ENCODE measurements at regions not wholly inside any gene's neighbourhood (a gene's known extent, or its start where the extent isn't known, plus 50 kb on each side); places are given as distances from the start of the nearest gene placed in this dataset.

DNA sequence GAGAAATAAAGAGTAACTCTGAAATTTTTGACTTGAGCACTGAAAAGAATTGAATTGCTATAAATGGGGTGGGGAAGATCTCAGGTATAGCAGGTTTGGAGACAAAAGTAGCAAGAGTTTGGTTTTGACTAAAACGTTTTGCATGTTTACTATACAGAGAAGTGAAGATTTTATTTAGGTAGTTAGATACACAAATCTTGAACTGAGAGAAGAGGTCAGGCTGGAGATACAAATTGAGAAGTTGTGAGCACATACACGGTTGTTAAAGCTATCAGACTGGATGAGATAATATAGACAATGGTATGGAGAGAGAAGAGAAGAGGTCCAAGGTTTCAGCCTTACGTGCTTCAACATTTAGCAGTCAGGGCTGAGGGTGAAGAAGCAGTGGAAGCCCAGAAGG, 420.9 kb downstream of the FOXO1 start:
- TF ChIP-seq ZNF331 (CRISPR knock-in tag; IDR thresholded peaks at IDR 0.05; ENCODE audit: low read depth) (no peak), CREB1 (CRISPR knock-in tag; IDR thresholded peaks at IDR 0.05; ENCODE audit: low read depth) (no peak), ZNF114 (CRISPR knock-in tag; IDR thresholded peaks at IDR 0.05) (no peak), STAT1 (IDR thresholded peaks at IDR 0.05; ENCODE audit: unreplicated experiment) (no peak), EZH2 (IDR thresholded peaks at IDR 0.05; ENCODE audit: low read depth, unreplicated experiment) (no peak), JUNB (IDR thresholded peaks at IDR 0.05; ENCODE audit: unreplicated experiment) (no peak), POLR2AphosphoS5 (IDR thresholded peaks at IDR 0.05; ENCODE audit: low read depth) (no peak), EZH2phosphoT487 (IDR thresholded peaks at IDR 0.05; ENCODE audit: unreplicated experiment) (no peak), NANOG (IDR thresholded peaks at IDR 0.05; ENCODE audit: borderline replicate concordance) (no peak)
- TF ChIP-seq, protein P1, sequence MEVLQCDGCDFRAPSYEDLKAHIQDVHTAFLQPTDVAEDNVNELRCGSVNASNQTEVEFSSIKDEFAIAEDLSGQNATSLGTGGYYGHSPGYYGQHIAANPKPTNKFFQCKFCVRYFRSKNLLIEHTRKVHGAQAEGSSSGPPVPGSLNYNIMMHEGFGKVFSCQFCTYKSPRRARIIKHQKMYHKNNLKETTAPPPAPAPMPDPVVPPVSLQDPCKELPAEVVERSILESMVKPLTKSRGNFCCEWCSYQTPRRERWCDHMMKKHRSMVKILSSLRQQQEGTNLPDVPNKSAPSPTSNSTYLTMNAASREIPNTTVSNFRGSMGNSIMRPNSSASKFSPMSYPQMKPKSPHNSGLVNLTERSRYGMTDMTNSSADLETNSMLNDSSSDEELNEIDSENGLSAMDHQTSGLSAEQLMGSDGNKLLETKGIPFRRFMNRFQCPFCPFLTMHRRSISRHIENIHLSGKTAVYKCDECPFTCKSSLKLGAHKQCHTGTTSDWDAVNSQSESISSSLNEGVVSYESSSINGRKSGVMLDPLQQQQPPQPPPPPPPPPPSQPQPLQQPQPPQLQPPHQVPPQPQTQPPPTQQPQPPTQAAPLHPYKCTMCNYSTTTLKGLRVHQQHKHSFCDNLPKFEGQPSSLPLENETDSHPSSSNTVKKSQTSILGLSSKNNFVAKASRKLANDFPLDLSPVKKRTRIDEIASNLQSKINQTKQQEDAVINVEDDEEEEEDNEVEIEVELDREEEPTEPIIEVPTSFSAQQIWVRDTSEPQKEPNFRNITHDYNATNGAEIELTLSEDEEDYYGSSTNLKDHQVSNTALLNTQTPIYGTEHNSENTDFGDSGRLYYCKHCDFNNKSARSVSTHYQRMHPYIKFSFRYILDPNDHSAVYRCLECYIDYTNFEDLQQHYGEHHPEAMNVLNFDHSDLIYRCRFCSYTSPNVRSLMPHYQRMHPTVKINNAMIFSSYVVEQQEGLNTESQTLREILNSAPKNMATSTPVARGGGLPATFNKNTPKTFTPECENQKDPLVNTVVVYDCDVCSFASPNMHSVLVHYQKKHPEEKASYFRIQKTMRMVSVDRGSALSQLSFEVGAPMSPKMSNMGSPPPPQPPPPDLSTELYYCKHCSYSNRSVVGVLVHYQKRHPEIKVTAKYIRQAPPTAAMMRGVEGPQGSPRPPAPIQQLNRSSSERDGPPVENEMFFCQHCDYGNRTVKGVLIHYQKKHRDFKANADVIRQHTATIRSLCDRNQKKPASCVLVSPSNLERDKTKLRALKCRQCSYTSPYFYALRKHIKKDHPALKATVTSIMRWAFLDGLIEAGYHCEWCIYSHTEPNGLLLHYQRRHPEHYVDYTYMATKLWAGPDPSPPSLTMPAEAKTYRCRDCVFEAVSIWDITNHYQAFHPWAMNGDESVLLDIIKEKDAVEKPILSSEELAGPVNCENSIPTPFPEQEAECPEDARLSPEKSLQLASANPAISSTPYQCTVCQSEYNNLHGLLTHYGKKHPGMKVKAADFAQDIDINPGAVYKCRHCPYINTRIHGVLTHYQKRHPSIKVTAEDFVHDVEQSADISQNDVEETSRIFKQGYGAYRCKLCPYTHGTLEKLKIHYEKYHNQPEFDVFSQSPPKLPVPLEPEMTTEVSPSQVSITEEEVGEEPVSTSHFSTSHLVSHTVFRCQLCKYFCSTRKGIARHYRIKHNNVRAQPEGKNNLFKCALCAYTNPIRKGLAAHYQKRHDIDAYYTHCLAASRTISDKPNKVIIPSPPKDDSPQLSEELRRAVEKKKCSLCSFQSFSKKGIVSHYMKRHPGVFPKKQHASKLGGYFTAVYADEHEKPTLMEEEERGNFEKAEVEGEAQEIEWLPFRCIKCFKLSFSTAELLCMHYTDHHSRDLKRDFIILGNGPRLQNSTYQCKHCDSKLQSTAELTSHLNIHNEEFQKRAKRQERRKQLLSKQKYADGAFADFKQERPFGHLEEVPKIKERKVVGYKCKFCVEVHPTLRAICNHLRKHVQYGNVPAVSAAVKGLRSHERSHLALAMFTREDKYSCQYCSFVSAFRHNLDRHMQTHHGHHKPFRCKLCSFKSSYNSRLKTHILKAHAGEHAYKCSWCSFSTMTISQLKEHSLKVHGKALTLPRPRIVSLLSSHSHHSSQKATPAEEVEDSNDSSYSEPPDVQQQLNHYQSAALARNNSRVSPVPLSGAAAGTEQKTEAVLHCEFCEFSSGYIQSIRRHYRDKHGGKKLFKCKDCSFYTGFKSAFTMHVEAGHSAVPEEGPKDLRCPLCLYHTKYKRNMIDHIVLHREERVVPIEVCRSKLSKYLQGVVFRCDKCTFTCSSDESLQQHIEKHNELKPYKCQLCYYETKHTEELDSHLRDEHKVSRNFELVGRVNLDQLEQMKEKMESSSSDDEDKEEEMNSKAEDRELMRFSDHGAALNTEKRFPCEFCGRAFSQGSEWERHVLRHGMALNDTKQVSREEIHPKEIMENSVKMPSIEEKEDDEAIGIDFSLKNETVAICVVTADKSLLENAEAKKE (CRISPR knock-in tag; IDR thresholded peaks at IDR 0.05) = no peak
- TF ChIP-seq, protein P2, sequence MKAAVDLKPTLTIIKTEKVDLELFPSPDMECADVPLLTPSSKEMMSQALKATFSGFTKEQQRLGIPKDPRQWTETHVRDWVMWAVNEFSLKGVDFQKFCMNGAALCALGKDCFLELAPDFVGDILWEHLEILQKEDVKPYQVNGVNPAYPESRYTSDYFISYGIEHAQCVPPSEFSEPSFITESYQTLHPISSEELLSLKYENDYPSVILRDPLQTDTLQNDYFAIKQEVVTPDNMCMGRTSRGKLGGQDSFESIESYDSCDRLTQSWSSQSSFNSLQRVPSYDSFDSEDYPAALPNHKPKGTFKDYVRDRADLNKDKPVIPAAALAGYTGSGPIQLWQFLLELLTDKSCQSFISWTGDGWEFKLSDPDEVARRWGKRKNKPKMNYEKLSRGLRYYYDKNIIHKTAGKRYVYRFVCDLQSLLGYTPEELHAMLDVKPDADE (IDR thresholded peaks at IDR 0.05) = no peak
- TF ChIP-seq, protein P3, sequence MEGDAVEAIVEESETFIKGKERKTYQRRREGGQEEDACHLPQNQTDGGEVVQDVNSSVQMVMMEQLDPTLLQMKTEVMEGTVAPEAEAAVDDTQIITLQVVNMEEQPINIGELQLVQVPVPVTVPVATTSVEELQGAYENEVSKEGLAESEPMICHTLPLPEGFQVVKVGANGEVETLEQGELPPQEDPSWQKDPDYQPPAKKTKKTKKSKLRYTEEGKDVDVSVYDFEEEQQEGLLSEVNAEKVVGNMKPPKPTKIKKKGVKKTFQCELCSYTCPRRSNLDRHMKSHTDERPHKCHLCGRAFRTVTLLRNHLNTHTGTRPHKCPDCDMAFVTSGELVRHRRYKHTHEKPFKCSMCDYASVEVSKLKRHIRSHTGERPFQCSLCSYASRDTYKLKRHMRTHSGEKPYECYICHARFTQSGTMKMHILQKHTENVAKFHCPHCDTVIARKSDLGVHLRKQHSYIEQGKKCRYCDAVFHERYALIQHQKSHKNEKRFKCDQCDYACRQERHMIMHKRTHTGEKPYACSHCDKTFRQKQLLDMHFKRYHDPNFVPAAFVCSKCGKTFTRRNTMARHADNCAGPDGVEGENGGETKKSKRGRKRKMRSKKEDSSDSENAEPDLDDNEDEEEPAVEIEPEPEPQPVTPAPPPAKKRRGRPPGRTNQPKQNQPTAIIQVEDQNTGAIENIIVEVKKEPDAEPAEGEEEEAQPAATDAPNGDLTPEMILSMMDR (conservative IDR thresholded peaks at IDR 0.05; ENCODE audit: low read depth in 2 of 2) = no peak
- TF ChIP-seq, protein P4, sequence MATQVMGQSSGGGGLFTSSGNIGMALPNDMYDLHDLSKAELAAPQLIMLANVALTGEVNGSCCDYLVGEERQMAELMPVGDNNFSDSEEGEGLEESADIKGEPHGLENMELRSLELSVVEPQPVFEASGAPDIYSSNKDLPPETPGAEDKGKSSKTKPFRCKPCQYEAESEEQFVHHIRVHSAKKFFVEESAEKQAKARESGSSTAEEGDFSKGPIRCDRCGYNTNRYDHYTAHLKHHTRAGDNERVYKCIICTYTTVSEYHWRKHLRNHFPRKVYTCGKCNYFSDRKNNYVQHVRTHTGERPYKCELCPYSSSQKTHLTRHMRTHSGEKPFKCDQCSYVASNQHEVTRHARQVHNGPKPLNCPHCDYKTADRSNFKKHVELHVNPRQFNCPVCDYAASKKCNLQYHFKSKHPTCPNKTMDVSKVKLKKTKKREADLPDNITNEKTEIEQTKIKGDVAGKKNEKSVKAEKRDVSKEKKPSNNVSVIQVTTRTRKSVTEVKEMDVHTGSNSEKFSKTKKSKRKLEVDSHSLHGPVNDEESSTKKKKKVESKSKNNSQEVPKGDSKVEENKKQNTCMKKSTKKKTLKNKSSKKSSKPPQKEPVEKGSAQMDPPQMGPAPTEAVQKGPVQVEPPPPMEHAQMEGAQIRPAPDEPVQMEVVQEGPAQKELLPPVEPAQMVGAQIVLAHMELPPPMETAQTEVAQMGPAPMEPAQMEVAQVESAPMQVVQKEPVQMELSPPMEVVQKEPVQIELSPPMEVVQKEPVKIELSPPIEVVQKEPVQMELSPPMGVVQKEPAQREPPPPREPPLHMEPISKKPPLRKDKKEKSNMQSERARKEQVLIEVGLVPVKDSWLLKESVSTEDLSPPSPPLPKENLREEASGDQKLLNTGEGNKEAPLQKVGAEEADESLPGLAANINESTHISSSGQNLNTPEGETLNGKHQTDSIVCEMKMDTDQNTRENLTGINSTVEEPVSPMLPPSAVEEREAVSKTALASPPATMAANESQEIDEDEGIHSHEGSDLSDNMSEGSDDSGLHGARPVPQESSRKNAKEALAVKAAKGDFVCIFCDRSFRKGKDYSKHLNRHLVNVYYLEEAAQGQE (IDR thresholded peaks at IDR 0.05; ENCODE audit: unreplicated experiment) = no peak
- H3K27ac Mint-ChIP-seq = no peak overlapping the region
- ATAC-seq (no peak), DNase-seq (ENCODE audit: low spot score) (no peak)
- Histone ChIP-seq H3K4me1 (ENCODE audit: insufficient read depth) (no peaks in the 10 kb centered on the region), H3F3A (replicated peaks; ENCODE audit: low read depth) (no peaks in the 10 kb centered on the region), H2AFZ (no peak overlapping the region), H3K4me2 (no peak overlapping the region), H3K27ac (ENCODE audit: low read depth) (no peak overlapping the region), H3K9me2 (ENCODE audit: insufficient read depth) (peaks cover 22% of the 10 kb centered on the region; the same call in 1 of the 2 replicates), H4K20me1 (replicated peaks; ENCODE audit: insufficient read depth) (no peaks in the 10 kb centered on the region), H3K36me3 (ENCODE audit: insufficient read depth) (no peaks in the 10 kb centered on the region), H3K79me2 (replicated peaks; ENCODE audit: insufficient read depth) (no peaks in the 10 kb centered on the region), H3K4me3 (no peak overlapping the region), H3K27me3 (ENCODE audit: insufficient read depth) (no peaks in the 10 kb centered on the region)
- no peaks in the 10 kb centered on the region; the same call in 2 of the 3 replicates for H3K36me3 Mint-ChIP-seq (ENCODE audit: low read depth)
- no peaks in the 10 kb centered on the region for H3K4me1 Mint-ChIP-seq
- H3K9me3 Mint-ChIP-seq = peaks cover 4% of the 10 kb centered on the region; the same call in 2 of the 3 replicates
- H3K27me3 Mint-ChIP-seq (ENCODE audit: insufficient read depth, low read depth, poor library complexity) = peaks cover 1% of the 10 kb centered on the region
- no peak overlapping the region for H3K4me3 Mint-ChIP-seq

Data from GM23338 (cell line).